ENCODE measurements at regions not wholly inside any gene's neighbourhood (a gene's known extent, or its start where the extent isn't known, plus 50 kb on each side); places are given as distances from the start of the nearest gene placed in this dataset.

DNA sequence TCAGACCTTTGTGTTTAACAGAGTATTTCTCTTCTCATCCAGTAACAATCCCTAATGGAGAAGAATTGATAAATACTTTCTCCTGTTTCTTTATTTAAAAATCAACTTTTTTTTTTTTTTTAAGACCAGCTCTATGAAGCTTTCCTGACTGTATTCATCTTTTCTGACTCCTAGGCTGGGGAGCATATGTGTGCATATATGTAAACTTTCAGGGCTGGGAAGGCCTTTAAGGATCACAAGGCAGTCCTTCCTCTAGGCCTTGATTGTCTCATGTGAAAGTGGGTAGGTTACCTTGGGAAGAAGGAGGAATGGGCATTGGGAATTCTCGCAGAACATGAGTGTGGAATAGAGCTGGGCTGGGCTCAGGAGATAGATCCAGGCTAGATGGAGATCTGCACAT is 292.9 kb upstream of the SALL1 start:
- H3K9me3 Mint-ChIP-seq, result no peaks in the 10 kb centered on the region
- intact Hi-C loops (cut with micrococcal nuclease), result no loop called here
- peaks cover 12% of the 10 kb centered on the region for H3K27me3 Mint-ChIP-seq
- no peak overlapping the region for H3K27ac Mint-ChIP-seq
- no peaks in the 10 kb centered on the region for H3K36me3 Mint-ChIP-seq (ENCODE audit: low read depth)
- H3K4me3 Mint-ChIP-seq, result no peak overlapping the region
- H3K4me1 Mint-ChIP-seq (ENCODE audit: low read depth), result no peaks in the 10 kb centered on the region

DNA sequence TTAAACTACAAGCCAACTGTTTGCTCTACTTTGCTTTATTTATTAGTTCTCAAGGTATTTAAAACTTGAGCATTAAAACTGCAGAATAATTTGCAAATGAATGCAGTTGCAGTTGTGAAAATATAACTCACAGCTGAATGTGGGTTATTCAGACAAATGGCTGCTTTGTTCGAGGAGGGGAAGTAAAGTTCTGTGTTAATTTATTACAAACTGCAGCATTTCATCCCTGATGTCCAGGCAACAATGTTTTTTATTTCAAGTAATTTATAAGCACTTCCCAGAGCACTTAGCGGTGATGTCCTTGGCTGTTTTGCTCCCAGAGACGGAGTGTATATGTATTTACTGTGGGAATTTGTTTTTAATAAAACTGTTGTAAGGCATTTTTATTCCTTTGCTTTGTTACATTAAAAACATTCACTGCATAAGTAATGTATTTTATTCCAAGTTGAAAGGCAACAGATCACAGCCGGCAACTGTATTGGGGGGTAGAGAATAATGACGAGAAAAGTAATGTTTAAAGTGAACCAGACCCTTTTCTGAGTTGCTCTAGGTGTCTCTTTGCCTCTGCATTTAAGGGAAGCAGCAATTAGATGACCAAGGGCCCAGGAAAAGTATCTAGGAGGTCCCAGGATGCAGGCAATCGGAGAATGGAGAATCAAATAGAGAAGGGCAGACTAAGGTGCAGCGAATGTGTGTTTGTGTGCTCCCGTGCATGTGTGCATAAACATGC is 291.2 kb upstream of the SALL1 start:
- intact Hi-C loops (cut with micrococcal nuclease), result no loop called here
- no peaks in the 10 kb centered on the region for H3K36me3 Mint-ChIP-seq (ENCODE audit: low read depth)
- H3K27ac Mint-ChIP-seq, result no peak overlapping the region
- H3K27me3 Mint-ChIP-seq, result peaks cover 16% of the 10 kb centered on the region
- H3K9me3 Mint-ChIP-seq, result no peaks in the 10 kb centered on the region
- no peak overlapping the region for H3K4me3 Mint-ChIP-seq
- H3K4me1 Mint-ChIP-seq (ENCODE audit: low read depth), result no peaks in the 10 kb centered on the region

DNA sequence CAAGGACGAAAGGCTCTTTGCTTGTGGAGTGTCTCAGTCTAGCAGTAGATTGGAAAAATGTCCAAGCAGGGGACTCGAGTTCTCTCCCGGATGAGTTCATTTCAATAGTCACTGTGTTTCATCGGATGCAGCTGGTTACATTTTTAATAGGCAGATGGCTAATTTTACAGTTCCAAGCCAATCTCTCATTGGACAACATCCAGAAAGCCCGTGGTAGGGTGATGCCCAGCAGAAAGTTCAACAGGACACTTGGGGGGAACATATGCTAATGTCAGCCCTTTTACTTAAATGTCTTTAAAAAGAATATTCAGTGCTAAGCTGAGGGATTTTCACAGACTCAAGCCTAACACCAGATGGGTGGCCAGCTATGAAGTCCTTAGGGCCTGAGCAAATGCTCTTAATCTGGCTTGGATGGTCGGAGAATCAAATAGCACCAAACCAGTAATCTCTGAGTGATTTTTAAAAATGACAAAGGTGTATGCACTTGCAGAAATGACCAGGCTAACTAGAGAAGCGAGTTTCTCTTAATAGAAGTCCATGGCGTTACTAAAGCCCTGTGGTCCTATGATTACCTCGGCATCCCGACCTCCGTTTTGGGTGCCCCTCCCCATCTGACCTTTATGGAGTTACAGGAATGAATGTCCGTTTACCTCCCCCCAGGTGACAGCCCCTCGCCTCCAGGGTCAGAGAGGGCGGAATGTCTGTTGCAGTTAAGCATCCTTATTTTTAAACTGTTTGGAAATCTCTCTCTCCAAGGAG is 289.2 kb upstream of the SALL1 start:
- Mint-ChIP-seq H3K9me3 (no peaks in the 10 kb centered on the region), H3K4me3 (no peak overlapping the region), H3K27me3 (peaks cover 16% of the 10 kb centered on the region), H3K27ac (no peak overlapping the region), H3K36me3 (ENCODE audit: low read depth) (no peaks in the 10 kb centered on the region), H3K4me1 (ENCODE audit: low read depth) (no peaks in the 10 kb centered on the region)
- intact Hi-C loops (cut with micrococcal nuclease), result no loop called here

DNA sequence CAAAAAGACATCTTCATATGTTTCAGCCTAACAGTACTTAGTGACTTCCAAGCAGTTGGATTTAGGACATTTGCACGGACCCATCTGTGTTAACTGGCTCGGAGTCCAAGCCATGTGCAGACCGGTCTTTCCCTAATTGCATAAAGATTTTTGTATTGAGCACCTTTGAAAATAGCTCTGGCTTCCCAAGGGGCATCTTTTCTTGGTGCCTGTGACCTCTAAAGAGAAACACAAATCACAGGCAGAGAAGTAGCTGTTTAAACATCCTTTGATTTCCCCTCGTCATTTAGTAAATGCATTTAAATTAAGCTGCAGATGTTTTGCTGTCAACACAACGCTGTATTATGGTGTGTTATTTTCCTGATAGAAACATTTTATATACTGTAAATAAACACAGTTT is 288.2 kb upstream of the SALL1 start:
- H3K27ac Mint-ChIP-seq, result no peak overlapping the region
- H3K4me1 Mint-ChIP-seq (ENCODE audit: low read depth), result no peaks in the 10 kb centered on the region
- intact Hi-C loops (cut with micrococcal nuclease), result no loop called here
- peaks cover 16% of the 10 kb centered on the region for H3K27me3 Mint-ChIP-seq
- no peak overlapping the region for H3K4me3 Mint-ChIP-seq
- H3K36me3 Mint-ChIP-seq (ENCODE audit: low read depth), result no peaks in the 10 kb centered on the region
- no peaks in the 10 kb centered on the region for H3K9me3 Mint-ChIP-seq

- intact Hi-C loops (cut with micrococcal nuclease), result no loop called here
- Mint-ChIP-seq H3K4me3 (no peak overlapping the region), H3K9me3 (no peaks in the 10 kb centered on the region), H3K27ac (no peak overlapping the region), H3K27me3 (peaks cover 16% of the 10 kb centered on the region), H3K36me3 (ENCODE audit: low read depth) (no peaks in the 10 kb centered on the region), H3K4me1 (ENCODE audit: low read depth) (no peaks in the 10 kb centered on the region)
These were observed 285.7 kb upstream of the SALL1 start for GRCh38 chr16:51436742-51437141.

DNA sequence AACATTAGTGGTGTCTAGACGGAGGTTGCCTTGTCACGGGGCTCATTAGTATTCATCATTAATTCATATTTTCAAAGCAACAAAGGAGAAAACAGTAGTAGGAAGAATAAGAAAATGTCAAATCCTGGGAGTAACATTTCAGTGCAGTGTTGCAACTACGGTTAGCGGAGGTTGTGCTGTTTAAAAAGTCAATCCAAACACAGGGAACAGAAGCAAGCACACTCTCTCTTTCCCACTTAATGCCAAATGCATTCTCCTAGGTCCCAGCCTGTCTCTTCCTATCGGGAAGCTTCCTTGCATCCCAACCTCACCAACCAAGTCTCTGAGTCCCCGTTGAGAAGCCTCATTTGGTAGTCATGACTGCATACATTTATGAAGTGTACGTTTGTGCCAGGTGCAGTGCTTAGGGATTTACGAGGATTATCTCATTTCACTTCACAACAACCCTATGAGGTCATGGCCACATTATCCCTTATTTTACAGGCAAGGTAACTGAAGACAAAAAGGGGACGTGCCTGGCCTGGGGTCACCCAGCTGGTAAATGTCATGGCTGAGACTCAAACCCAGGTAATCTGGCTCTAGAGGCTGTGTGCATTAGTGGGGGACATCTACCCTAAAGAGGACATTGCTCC is 283.6 kb upstream of the SALL1 start:
- Mint-ChIP-seq H3K27ac (no peak overlapping the region), H3K27me3 (peaks cover 3% of the 10 kb centered on the region), H3K4me1 (ENCODE audit: low read depth) (no peaks in the 10 kb centered on the region), H3K9me3 (no peaks in the 10 kb centered on the region), H3K36me3 (ENCODE audit: low read depth) (no peaks in the 10 kb centered on the region), H3K4me3 (no peak overlapping the region)
- intact Hi-C loops (cut with micrococcal nuclease), result no loop called here

GRCh38 chr16:51433599-51433998 is 282.5 kb upstream of the SALL1 start:
- intact Hi-C loops (cut with micrococcal nuclease), result no loop called here
- no peaks in the 10 kb centered on the region for H3K27me3 Mint-ChIP-seq
- no peak overlapping the region for H3K4me3 Mint-ChIP-seq
- no peak overlapping the region for H3K27ac Mint-ChIP-seq
- H3K4me1 Mint-ChIP-seq (ENCODE audit: low read depth), result no peaks in the 10 kb centered on the region
- H3K36me3 Mint-ChIP-seq (ENCODE audit: low read depth), result no peaks in the 10 kb centered on the region
- H3K9me3 Mint-ChIP-seq, result peaks cover 11% of the 10 kb centered on the region

GRCh38 chr16:51431517-51432241 is 280.6 kb upstream of the SALL1 start:
- Mint-ChIP-seq H3K4me3 (no peak overlapping the region), H3K27me3 (no peaks in the 10 kb centered on the region), H3K4me1 (ENCODE audit: low read depth) (no peaks in the 10 kb centered on the region), H3K36me3 (ENCODE audit: low read depth) (no peaks in the 10 kb centered on the region), H3K9me3 (peaks cover 20% of the 10 kb centered on the region), H3K27ac (no peak overlapping the region)
- intact Hi-C loops (cut with micrococcal nuclease), result no loop called here

GRCh38 chr16:51430716-51431369 is 279.8 kb upstream of the SALL1 start:
- intact Hi-C loops (cut with micrococcal nuclease), result no loop called here
- no peak overlapping the region for H3K27ac Mint-ChIP-seq
- no peaks in the 10 kb centered on the region for H3K36me3 Mint-ChIP-seq (ENCODE audit: low read depth)
- no peaks in the 10 kb centered on the region for H3K27me3 Mint-ChIP-seq
- H3K4me1 Mint-ChIP-seq (ENCODE audit: low read depth), result no peaks in the 10 kb centered on the region
- no peak overlapping the region for H3K4me3 Mint-ChIP-seq
- H3K9me3 Mint-ChIP-seq, result peaks cover 20% of the 10 kb centered on the region

DNA sequence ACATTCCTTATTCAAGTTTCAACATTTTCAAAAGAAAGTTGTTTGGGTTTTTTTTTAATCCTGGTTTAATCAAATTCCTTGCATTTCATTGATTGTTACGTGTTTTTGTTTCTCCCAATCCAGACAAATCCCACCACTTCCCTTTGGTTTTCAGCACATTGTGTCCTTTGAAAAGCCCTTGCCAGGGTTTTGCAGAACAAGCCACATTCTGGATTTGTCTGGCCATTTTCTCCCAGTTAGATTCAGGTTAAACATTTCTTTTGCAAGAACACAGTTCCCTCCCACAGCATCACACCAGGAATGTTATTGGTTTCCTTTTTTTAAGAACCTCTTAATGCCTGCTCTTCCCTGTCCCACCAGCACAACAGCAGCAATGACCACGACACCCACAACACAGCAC is 278.0 kb upstream of the SALL1 start:
- Mint-ChIP-seq H3K4me3 (no peak overlapping the region), H3K27ac (no peak overlapping the region), H3K36me3 (ENCODE audit: low read depth) (no peaks in the 10 kb centered on the region), H3K9me3 (peaks cover 20% of the 10 kb centered on the region), H3K4me1 (ENCODE audit: low read depth) (no peaks in the 10 kb centered on the region), H3K27me3 (no peaks in the 10 kb centered on the region)
- intact Hi-C loops (cut with micrococcal nuclease), result no loop called here

GRCh38 chr16:51427085-51427484 is 276.0 kb upstream of the SALL1 start:
- H3K36me3 Mint-ChIP-seq (ENCODE audit: low read depth), result no peaks in the 10 kb centered on the region
- intact Hi-C loops (cut with micrococcal nuclease), result no loop called here
- H3K27me3 Mint-ChIP-seq, result no peaks in the 10 kb centered on the region

DNA sequence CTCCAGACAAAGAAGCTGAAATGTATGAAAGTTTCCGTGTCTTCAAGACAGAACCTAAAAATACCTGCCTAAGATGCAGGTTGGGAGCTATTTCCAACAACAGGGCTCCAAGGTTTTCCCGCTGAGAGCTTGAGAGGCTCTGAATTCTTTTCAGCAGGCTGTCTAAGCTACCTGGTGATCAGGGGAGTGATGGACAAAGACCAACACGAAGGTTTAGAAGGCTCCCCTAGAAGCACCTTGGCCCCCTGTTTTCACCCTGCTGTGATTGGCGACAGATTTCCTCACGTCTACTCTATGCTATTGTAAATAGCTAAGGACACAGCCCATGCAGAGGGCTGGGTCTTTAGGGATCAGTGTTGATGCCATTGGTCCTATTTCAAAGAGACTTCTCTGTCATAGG is 275.2 kb upstream of the SALL1 start:
- H3K27me3 Mint-ChIP-seq, result no peaks in the 10 kb centered on the region
- H3K27ac Mint-ChIP-seq, result no peak overlapping the region
- peaks cover 20% of the 10 kb centered on the region for H3K9me3 Mint-ChIP-seq
- intact Hi-C loops (cut with micrococcal nuclease), result no loop called here
- no peaks in the 10 kb centered on the region for H3K36me3 Mint-ChIP-seq (ENCODE audit: low read depth)
- H3K4me3 Mint-ChIP-seq, result no peak overlapping the region
- no peaks in the 10 kb centered on the region for H3K4me1 Mint-ChIP-seq (ENCODE audit: low read depth)

More at GRCh38 chr16:51427085-51427484, 276.0 kb upstream of the SALL1 start:
- H3K4me1 Mint-ChIP-seq (ENCODE audit: low read depth), result no peaks in the 10 kb centered on the region
- no peak overlapping the region for H3K27ac Mint-ChIP-seq
- no peak overlapping the region for H3K4me3 Mint-ChIP-seq
- H3K9me3 Mint-ChIP-seq, result peaks cover 20% of the 10 kb centered on the region

- no peaks in the 10 kb centered on the region for H3K4me1 Mint-ChIP-seq (ENCODE audit: low read depth)
- H3K36me3 Mint-ChIP-seq (ENCODE audit: low read depth), result no peaks in the 10 kb centered on the region
- H3K4me3 Mint-ChIP-seq, result no peak overlapping the region
- H3K27me3 Mint-ChIP-seq, result no peaks in the 10 kb centered on the region
- H3K27ac Mint-ChIP-seq, result no peak overlapping the region
- intact Hi-C loops (cut with micrococcal nuclease), result no loop called here
- no peaks in the 10 kb centered on the region for H3K9me3 Mint-ChIP-seq
These were observed 269.2 kb upstream of the SALL1 start for GRCh38 chr16:51420247-51420646.
